ENCODE measurements at regions not wholly inside any gene's neighbourhood (a gene's known extent, or its start where the extent isn't known, plus 50 kb on each side); places are given as distances from the start of the nearest gene placed in this dataset.

DNA sequence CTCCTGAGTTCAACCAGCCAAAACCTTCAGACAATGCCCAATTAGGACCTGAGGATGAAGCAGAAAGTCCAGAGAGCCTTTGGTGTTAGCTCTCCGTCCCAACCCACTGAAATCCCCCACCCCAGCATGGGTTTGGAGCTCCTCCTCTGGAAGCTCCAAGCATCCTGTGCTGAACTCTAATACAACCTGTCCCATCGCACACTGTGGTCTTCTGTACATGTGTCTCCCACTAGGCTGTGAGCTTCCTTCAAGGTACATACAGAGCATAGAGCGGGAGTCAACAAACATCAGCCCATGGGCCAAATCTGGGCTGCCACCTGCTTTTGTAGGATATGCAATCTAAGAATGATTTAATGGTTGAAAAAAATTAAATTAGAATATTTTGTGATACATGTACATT lies 166.5 kb downstream of the LSM5 start:
- Mint-ChIP-seq H3K4me1 (ENCODE audit: low read depth) (no peaks in the 10 kb centered on the region), H3K4me3 (no peak overlapping the region), H3K27me3 (ENCODE audit: low read depth) (peaks cover 18% of the 10 kb centered on the region), H3K36me3 (ENCODE audit: insufficient read depth in 2 of 2) (no peaks in the 10 kb centered on the region), H3K27ac (no peak overlapping the region), H3K9me3 (no peaks in the 10 kb centered on the region)
- DNase-seq = no peak
- ATAC-seq (replicated peaks in 1 of 2) = no peak

DNA sequence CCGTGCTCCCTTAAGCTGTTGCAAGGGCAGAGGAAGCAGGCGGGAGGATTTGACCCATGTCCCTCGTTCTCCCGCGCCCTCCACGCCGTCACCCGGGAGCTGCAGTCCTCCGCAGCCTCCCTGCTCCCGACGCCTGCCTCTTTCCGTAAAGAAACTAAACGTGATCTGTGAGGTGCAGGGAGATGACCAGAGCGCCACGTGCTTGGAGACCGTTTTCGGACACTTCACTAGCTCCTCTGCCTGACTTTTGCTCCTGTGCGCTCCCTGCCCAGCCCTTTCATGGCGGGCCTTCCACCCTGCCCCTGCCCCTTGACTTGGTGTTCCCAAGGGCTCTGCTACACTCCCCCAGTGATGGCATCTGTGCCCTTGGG lies 171.2 kb downstream of the LSM5 start:
- Mint-ChIP-seq H3K27ac (no peak overlapping the region), H3K4me1 (ENCODE audit: low read depth) (no peaks in the 10 kb centered on the region), H3K4me3 (no peak overlapping the region), H3K27me3 (ENCODE audit: low read depth) (peaks cover 35% of the 10 kb centered on the region), H3K36me3 (ENCODE audit: insufficient read depth in 2 of 2) (no peaks in the 10 kb centered on the region), H3K9me3 (no peaks in the 10 kb centered on the region)
- DNase-seq (no peak), ATAC-seq (replicated peaks in 1 of 2) (no peak)

DNA sequence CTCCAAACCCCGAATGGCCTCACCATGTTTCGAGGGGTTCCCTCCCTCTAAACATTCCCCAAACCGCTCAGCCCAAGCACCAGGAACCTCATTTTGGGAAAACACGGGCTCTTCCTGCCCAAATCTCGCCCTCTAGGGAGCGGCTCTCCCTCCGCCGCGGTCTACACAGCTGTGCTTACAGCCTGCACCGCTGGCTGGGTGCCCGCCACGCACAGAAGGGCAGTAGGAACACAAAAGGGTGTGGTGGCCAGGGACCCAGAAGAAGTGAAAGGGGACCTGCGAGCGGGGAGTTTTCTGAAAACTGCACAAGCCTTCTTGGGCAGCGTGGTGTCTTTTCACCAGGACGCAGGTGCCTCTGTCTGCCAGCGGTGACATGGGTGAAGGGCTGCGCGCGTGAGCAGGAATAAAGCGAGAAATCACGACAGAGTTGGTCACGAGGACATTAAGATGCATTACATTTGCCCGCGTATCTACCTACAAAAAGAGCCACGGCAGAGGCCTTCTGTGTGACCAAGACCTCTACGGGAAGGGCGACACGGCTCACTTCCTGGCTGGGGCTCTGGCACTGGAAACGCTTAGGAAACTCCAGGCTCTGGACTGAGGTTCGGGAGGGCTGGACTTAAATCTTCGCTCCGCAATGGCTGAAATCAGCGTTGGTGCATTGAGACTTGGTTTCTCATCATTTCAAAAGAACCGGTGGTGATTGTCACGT lies 171.7 kb downstream of the LSM5 start:
- H3K9me3 Mint-ChIP-seq = no peaks in the 10 kb centered on the region
- H3K27me3 Mint-ChIP-seq (ENCODE audit: low read depth) = peaks cover 35% of the 10 kb centered on the region
- H3K36me3 Mint-ChIP-seq (ENCODE audit: insufficient read depth in 2 of 2) = no peaks in the 10 kb centered on the region
- H3K27ac Mint-ChIP-seq = no peak overlapping the region
- no peak for ATAC-seq (replicated peaks in 1 of 2)
- H3K4me1 Mint-ChIP-seq (ENCODE audit: low read depth) = no peaks in the 10 kb centered on the region
- no peak overlapping the region for H3K4me3 Mint-ChIP-seq
- no peak for DNase-seq

GRCh38 chr7:32316839-32317238 lies 173.3 kb downstream of the LSM5 start:
- DNase-seq (no peak), ATAC-seq (replicated peaks in 1 of 2) (no peak)
- Mint-ChIP-seq H3K4me1 (ENCODE audit: low read depth) (no peaks in the 10 kb centered on the region), H3K27me3 (ENCODE audit: low read depth) (peaks cover 35% of the 10 kb centered on the region), H3K27ac (no peak overlapping the region), H3K36me3 (ENCODE audit: insufficient read depth in 2 of 2) (no peaks in the 10 kb centered on the region), H3K4me3 (no peak overlapping the region), H3K9me3 (no peaks in the 10 kb centered on the region)

DNA sequence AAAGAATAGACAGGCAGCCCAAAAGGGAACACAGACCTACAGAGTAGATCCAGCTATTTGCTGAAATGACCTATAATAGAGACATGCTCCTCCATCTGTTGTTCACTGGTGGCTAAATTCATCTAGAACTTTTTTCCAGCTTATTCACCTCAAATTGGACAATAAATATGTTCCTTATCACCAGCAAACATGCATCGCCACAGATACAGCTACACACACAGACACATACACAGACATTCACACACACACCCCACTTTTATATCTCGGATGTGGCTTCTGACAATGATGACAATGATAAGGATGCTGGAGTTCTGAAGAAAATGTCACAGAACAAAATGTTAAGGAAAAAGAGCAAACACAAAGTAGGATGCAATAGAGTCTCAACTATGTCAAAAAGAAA lies 175.4 kb downstream of the LSM5 start:
- no peak for DNase-seq
- no peak overlapping the region for H3K4me3 Mint-ChIP-seq
- H3K36me3 Mint-ChIP-seq (ENCODE audit: insufficient read depth in 2 of 2) = no peaks in the 10 kb centered on the region
- H3K4me1 Mint-ChIP-seq (ENCODE audit: low read depth) = no peaks in the 10 kb centered on the region
- no peak overlapping the region for H3K27ac Mint-ChIP-seq
- H3K27me3 Mint-ChIP-seq (ENCODE audit: low read depth) = peaks cover 28% of the 10 kb centered on the region
- peaks cover 0 to under 1% of the 10 kb centered on the region in 2 donors for H3K9me3 Mint-ChIP-seq
- ATAC-seq (replicated peaks in 1 of 2) = no peak

DNA sequence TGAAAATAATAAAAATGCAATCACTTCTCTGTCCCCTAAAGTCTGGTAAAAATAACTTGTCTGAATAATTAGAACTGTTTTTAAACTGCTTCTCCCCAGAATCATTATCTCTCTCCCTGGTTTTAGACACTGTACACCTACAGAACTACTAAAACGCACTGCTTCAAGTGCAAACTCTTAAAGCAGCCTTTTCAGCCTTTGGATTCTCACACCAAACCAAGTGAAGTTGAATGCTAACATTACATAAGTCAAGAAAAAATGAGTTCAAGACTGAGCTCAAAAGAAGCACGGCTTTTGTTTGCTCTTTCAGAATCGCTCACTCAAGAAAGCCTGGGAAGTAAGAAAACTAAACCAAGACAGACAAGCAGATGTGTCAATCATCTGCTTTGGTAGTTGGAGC lies 188.8 kb downstream of the LSM5 start:
- no peak overlapping the region for H3K27ac Mint-ChIP-seq
- no peak overlapping the region for H3K4me3 Mint-ChIP-seq
- no peaks in the 10 kb centered on the region for H3K9me3 Mint-ChIP-seq
- peaks cover 65% of the 10 kb centered on the region for H3K27me3 Mint-ChIP-seq (ENCODE audit: low read depth)
- H3K36me3 Mint-ChIP-seq (ENCODE audit: insufficient read depth in 2 of 2) = peaks cover 3% of the 10 kb centered on the region in 2 donors
- no peak for DNase-seq
- ATAC-seq (replicated peaks in 1 of 2) = no peak
- peaks cover 12% of the 10 kb centered on the region for H3K4me1 Mint-ChIP-seq (ENCODE audit: low read depth)

DNA sequence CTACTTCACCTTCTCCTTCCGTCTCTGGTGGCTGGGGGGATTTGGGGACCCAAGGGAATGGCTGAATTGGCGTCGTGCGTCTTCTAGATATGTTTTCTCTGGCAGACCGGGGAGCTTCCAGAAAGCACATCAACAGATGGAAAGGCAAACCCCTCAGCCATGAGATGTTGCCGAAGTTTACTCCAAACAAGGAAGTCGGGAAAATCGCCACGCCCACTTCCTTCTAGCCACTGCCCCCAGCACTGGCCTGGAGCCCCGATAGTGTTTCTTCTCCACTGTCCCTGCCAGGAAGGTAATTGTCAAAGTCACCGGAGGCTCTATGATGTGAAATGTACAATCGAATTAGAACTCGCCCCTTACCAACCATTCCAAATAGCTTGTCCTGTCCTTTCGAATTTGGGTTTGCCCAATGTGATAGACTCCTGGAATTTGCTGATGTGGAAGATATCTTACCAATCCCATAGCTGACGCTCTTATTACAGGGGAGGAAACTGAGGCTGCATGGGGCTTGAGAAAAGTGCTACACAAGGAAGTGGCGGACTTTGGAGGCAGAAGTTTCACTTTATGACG lies 191.0 kb downstream of the LSM5 start:
- Mint-ChIP-seq H3K4me3 (peak overlapping the region; percentile 51 to 73), H3K27me3 (ENCODE audit: low read depth) (peaks cover 72% of the 10 kb centered on the region), H3K27ac (no peak overlapping the region), H3K9me3 (no peaks in the 10 kb centered on the region), H3K36me3 (ENCODE audit: insufficient read depth in 2 of 2) (peaks cover 3% of the 10 kb centered on the region in 2 donors), H3K4me1 (ENCODE audit: low read depth) (peaks cover 12% of the 10 kb centered on the region)
- no peak for DNase-seq
- no peak for ATAC-seq (replicated peaks in 1 of 2)

DNA sequence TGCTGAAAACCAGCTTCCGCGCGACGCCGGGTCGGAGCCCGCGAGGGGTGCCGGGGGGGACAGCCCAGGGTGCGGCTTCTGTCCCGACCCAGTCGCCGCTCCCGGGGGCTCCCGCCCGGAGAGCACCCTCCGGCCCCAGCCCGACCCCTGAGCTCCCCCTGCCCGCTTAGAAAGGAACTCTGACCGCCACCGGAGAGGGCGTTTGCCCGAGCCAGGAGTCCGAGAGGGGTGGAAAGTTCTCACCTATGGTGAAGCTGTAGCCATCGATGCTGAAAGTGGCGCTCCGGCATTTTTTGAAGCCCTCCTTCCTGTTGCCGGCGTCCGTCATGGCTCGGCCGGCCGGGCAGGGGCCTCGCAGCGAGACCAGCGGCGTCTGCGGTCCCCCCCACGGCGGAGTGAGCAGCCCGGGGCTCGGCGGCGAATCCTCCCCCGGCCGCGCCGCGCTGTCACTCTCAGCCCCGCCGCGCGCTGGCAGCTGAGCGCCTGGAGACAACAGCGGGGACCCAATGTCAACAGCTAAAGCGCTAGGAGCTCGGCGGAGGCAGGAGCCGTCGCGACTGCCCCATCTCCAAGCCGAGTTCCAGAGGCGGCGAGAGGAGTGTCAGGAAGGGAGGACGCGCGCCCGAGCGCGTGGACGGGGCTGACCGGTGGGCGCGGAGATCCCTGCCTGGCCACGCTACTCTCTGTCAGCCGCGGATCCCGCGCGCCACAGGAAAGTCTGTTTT lies 191.6 kb downstream of the LSM5 start:
- Mint-ChIP-seq H3K9me3 (no peaks in the 10 kb centered on the region), H3K27me3 (ENCODE audit: low read depth) (peaks cover 76% of the 10 kb centered on the region), H3K36me3 (ENCODE audit: insufficient read depth in 2 of 2) (peaks cover 3% of the 10 kb centered on the region in 2 donors), H3K27ac (no peak overlapping the region), H3K4me1 (ENCODE audit: low read depth) (peaks cover 12% of the 10 kb centered on the region), H3K4me3 (peak overlapping the region; percentile 51 to 73)
- ATAC-seq (replicated peaks in 1 of 2) = no peak
- no peak for DNase-seq

GRCh38 chr7:32293833-32294232 lies 196.3 kb downstream of the LSM5 start:
- H3K27me3 Mint-ChIP-seq (ENCODE audit: low read depth) = peaks cover 42% of the 10 kb centered on the region
- no peak overlapping the region for H3K27ac Mint-ChIP-seq
- no peak overlapping the region for H3K4me3 Mint-ChIP-seq
- peaks cover 3% of the 10 kb centered on the region in 2 donors for H3K36me3 Mint-ChIP-seq (ENCODE audit: insufficient read depth in 2 of 2)
- H3K4me1 Mint-ChIP-seq (ENCODE audit: low read depth) = peaks cover 6% of the 10 kb centered on the region
- no peak for DNase-seq
- ATAC-seq (replicated peaks in 1 of 2) = no peak
- no peaks in the 10 kb centered on the region for H3K9me3 Mint-ChIP-seq

DNA sequence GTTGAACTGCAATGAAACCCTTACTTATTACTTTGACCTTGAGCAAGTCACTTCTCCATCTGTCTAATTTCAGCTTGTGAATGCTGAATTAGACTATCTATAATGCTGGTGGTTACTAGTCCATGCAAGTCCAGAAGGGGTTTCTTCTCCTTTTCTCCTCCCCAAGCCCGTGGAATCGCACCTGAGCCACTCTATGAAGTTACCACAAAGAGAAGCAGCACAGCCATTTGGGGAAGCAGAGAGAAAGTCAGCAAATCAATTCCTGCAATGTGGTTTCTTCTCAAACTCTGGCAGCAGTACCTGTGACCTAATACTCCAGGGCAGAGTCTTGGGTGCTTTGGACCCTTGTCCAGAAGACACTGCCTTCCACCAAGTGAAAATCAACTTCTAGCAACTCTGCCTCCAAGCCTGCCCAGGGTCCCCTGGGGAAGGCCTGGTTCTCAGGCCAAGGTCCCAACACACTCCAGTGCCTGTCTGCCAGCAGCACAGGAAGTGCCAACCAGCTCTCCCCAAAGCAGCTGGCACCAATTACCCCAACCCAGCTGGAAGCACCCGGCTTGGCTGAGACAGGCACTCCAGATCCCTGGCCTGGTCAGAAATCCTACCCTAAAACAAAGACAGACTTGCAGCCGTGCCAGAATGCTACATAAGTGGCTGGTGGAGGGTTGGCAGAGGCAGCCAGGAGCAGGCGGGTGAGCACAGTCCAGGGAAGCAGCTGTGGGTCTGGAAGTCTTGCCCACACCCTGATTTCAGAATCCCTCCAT lies 200.3 kb downstream of the LSM5 start:
- no peak overlapping the region for H3K4me3 Mint-ChIP-seq
- DNase-seq (no peak), ATAC-seq (replicated peaks in 1 of 2) (no peak)
- no peaks in the 10 kb centered on the region for H3K4me1 Mint-ChIP-seq (ENCODE audit: low read depth)
- no peak overlapping the region for H3K27ac Mint-ChIP-seq
- H3K27me3 Mint-ChIP-seq (ENCODE audit: low read depth) = peaks cover 10% of the 10 kb centered on the region
- no peaks in the 10 kb centered on the region for H3K36me3 Mint-ChIP-seq (ENCODE audit: insufficient read depth in 2 of 2)
- H3K9me3 Mint-ChIP-seq = no peaks in the 10 kb centered on the region

DNA sequence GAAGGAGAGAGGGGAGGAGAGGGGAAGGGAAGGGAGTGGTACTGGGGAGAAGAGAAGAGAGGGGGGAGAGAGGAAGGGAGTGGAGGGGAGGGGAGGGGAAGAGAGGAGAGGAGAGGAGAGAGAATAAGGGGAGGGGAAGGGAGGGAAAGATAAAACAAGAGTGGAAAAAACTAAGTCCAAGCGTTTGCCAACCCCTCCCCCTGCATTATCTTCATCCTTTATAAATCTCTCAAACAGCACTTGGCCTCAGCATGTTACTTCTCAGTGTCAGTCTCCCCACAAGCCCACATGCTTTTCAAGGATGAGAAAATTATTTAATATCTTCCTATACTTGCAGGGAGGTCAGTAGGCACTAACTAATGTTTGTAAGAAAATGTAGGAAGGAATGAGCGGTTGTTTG lies 204.5 kb downstream of the LSM5 start:
- H3K4me1 Mint-ChIP-seq (ENCODE audit: low read depth) = no peaks in the 10 kb centered on the region
- no peak overlapping the region for H3K4me3 Mint-ChIP-seq
- no peaks in the 10 kb centered on the region for H3K27me3 Mint-ChIP-seq (ENCODE audit: low read depth)
- no peaks in the 10 kb centered on the region for H3K9me3 Mint-ChIP-seq
- H3K27ac Mint-ChIP-seq = no peak overlapping the region
- no peak for DNase-seq
- ATAC-seq (replicated peaks in 1 of 2) = no peak
- no peaks in the 10 kb centered on the region for H3K36me3 Mint-ChIP-seq (ENCODE audit: insufficient read depth in 2 of 2)

GRCh38 chr7:32283546-32283945 lies 206.6 kb downstream of the LSM5 start:
- Mint-ChIP-seq H3K9me3 (no peaks in the 10 kb centered on the region), H3K4me3 (no peak overlapping the region), H3K27ac (no peak overlapping the region), H3K36me3 (ENCODE audit: insufficient read depth in 2 of 2) (no peaks in the 10 kb centered on the region), H3K4me1 (ENCODE audit: low read depth) (no peaks in the 10 kb centered on the region), H3K27me3 (ENCODE audit: low read depth) (no peaks in the 10 kb centered on the region)
- DNase-seq = no peak
- no peak for ATAC-seq (replicated peaks in 1 of 2)

GRCh38 chr7:32279500-32279899 lies 209.3 kb upstream of the PDE1C start:
- ATAC-seq (replicated peaks in 1 of 2) = no peak
- Mint-ChIP-seq H3K4me1 (ENCODE audit: low read depth) (peaks cover 10% of the 10 kb centered on the region), H3K9me3 (no peaks in the 10 kb centered on the region), H3K4me3 (no peak overlapping the region), H3K27me3 (ENCODE audit: low read depth) (no peaks in the 10 kb centered on the region), H3K27ac (no peak overlapping the region), H3K36me3 (ENCODE audit: insufficient read depth in 2 of 2) (no peaks in the 10 kb centered on the region)
- no peak for DNase-seq
